ENCODE measurements at regions not wholly inside any gene's neighbourhood (a gene's known extent, or its start where the extent isn't known, plus 50 kb on each side); places are given as distances from the start of the nearest gene placed in this dataset.

DNA sequence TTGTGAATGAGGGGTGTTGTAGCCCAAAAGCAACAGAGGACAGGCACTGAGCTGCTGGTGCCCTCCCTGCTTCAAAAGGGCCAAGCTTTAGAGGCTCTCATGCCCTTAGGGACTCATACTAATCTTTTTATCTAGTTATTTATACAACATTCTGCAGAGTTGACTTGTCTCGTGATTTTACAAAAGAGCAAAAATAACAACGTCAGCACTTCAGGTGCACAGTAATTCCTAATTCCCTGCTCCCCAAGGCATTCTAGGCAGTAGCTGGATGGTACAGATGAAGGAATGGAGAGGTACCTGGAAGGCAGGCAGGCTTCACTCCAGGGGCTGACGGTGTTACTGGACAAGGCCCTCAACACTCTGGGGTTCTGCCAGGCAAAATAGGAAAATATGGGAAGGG is 406.7 kb upstream of the CCL2 start:
- no peaks in the 10 kb centered on the region for H3K4me1 Mint-ChIP-seq (ENCODE audit: low read depth)
- ChIA-PET POLR2A (no interaction called here), CTCF (no interaction called here)
- DNase-seq (no peak), ATAC-seq (no peak)
- no peaks in the 10 kb centered on the region for H3K9me3 Mint-ChIP-seq (ENCODE audit: insufficient read depth)
- H3K27ac Mint-ChIP-seq = no peak overlapping the region
- no peak overlapping the region for H3K4me3 Mint-ChIP-seq
- H3K36me3 Mint-ChIP-seq (ENCODE audit: low read depth) = no peaks in the 10 kb centered on the region
- H3K27me3 Mint-ChIP-seq (ENCODE audit: low read depth) = no peaks in the 10 kb centered on the region

DNA sequence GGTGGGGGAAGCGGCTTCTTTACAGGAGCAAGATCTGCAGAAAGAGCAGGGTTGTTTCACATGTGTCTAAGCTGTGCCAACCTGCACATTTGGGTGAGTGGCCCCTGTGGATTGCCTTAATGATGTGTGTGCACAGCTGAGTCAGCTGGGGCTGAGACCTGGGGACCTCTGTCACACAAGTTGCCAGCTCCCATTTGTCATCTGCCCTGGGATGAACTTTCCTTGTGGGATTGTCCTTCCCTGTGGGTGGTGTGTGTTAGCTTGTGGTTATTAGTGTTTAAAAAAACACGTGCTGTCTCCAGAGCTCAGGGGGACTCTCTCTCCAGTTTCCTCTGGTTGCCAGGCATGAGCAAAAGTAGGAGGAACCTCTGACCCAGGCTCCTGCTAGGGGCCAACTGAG is 400.5 kb upstream of the CCL2 start:
- H3K27ac Mint-ChIP-seq = no peak overlapping the region
- POLR2A ChIA-PET = no interaction called here
- H3K4me1 Mint-ChIP-seq (ENCODE audit: low read depth) = no peaks in the 10 kb centered on the region
- DNase-seq (no peak), ATAC-seq (no peak)
- H3K36me3 Mint-ChIP-seq (ENCODE audit: low read depth) = no peaks in the 10 kb centered on the region
- CTCF ChIA-PET = no interaction called here
- H3K4me3 Mint-ChIP-seq = no peak overlapping the region
- no peaks in the 10 kb centered on the region for H3K9me3 Mint-ChIP-seq (ENCODE audit: insufficient read depth)
- no peaks in the 10 kb centered on the region for H3K27me3 Mint-ChIP-seq (ENCODE audit: low read depth)

GRCh38 chr17:33858121-33858520 is 397.0 kb upstream of the CCL2 start:
- H3K27ac Mint-ChIP-seq = no peak overlapping the region
- DNase-seq (no peak), ATAC-seq (no peak)
- POLR2A ChIA-PET = no interaction called here
- no peaks in the 10 kb centered on the region for H3K27me3 Mint-ChIP-seq (ENCODE audit: low read depth)
- H3K9me3 Mint-ChIP-seq (ENCODE audit: insufficient read depth) = no peaks in the 10 kb centered on the region
- no peak overlapping the region for H3K4me3 Mint-ChIP-seq
- CTCF ChIA-PET = no interaction called here
- no peaks in the 10 kb centered on the region for H3K36me3 Mint-ChIP-seq (ENCODE audit: low read depth)
- no peaks in the 10 kb centered on the region for H3K4me1 Mint-ChIP-seq (ENCODE audit: low read depth)

- Mint-ChIP-seq H3K27ac (no peak overlapping the region), H3K9me3 (ENCODE audit: insufficient read depth) (no peaks in the 10 kb centered on the region), H3K4me3 (no peak overlapping the region), H3K36me3 (ENCODE audit: low read depth) (no peaks in the 10 kb centered on the region), H3K4me1 (ENCODE audit: low read depth) (no peaks in the 10 kb centered on the region), H3K27me3 (ENCODE audit: low read depth) (no peaks in the 10 kb centered on the region)
- ChIA-PET POLR2A (no interaction called here), CTCF (no interaction called here)
- no peak for ATAC-seq
- no peak for DNase-seq
Measured at GRCh38 chr17:33858682-33859081, 396.4 kb upstream of the CCL2 start.

DNA sequence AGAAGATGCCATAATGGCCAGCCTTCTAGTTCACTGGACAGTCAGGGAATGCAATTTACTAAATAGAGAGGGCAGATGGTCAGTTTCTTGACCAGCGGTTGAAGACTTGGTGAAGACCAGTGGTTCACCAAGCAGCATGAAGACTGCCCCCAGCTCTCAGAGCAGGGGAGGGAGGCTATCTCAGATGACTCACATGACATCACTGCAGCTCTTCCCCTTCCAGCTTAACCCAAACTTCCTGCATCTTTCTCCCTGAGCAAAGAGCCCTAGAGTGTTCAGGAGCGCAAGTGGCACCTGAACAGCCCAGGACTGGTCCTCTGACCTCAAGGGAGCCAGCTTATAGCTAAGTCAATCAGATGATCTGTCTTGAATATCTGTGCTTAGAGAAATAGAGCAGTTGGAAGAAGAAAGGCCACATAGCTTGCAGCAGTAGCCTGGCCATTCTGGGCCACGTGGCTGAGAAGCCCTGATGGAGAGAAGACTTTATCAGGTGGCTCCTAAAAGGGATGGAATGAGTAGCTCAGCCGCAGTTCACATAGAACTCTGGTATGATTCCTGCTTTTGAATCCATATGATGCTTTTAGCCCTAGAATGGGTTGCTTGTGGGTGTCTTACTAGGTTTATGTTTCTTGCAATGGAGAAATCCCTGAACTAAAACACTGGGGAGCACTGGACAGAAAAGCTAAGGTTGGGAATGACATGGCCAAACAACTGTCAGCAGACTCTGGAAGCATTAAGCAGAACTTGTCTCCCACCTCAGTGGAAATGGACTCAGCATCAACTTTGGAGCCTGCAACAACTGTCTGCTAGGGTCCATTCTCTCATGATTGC is 392.1 kb upstream of the CCL2 start:
- CTCF ChIA-PET = no interaction called here
- no peak overlapping the region for H3K4me3 Mint-ChIP-seq

GRCh38 chr17:33864758-33865229 is 390.3 kb upstream of the CCL2 start:
- H3K4me1 Mint-ChIP-seq (ENCODE audit: low read depth) = no peaks in the 10 kb centered on the region
- no peaks in the 10 kb centered on the region for H3K9me3 Mint-ChIP-seq (ENCODE audit: insufficient read depth)
- no peaks in the 10 kb centered on the region for H3K27me3 Mint-ChIP-seq (ENCODE audit: low read depth)
- H3K27ac Mint-ChIP-seq = no peak overlapping the region
- no peak for ATAC-seq
- ChIA-PET POLR2A (no interaction called here), CTCF (no interaction called here)
- no peaks in the 10 kb centered on the region for H3K36me3 Mint-ChIP-seq (ENCODE audit: low read depth)
- no peak overlapping the region for H3K4me3 Mint-ChIP-seq
- no peak for DNase-seq

More for the DNA sequence above, 392.1 kb upstream of the CCL2 start:
- H3K4me1 Mint-ChIP-seq (ENCODE audit: low read depth) = no peaks in the 10 kb centered on the region
- H3K27ac Mint-ChIP-seq = no peak overlapping the region
- H3K27me3 Mint-ChIP-seq (ENCODE audit: low read depth) = no peaks in the 10 kb centered on the region
- POLR2A ChIA-PET = no interaction called here
- H3K9me3 Mint-ChIP-seq (ENCODE audit: insufficient read depth) = no peaks in the 10 kb centered on the region
- H3K36me3 Mint-ChIP-seq (ENCODE audit: low read depth) = no peaks in the 10 kb centered on the region
- no peak for ATAC-seq
- no peak for DNase-seq

DNA sequence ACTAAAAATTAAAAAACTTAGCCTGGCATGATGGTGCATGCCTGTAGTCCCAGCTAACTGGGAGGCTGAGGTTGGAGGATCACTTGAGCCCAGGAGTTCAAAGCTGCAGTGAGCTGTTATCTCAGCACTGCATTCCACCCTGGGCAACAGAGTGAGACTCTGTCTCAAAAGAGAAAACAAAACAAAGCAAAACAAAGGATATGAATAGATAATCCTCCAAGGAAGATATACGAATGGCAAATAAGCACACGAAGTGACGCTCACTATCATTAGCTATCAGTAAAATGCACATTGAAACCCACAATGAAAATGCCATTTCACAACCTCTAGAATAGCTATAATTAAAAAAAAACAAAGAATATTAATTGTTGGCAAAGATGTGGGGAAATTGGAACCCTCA is 386.2 kb upstream of the CCL2 start:
- Mint-ChIP-seq H3K27ac (no peak overlapping the region), H3K4me1 (ENCODE audit: low read depth) (no peaks in the 10 kb centered on the region), H3K4me3 (no peak overlapping the region), H3K9me3 (ENCODE audit: insufficient read depth) (no peaks in the 10 kb centered on the region), H3K27me3 (ENCODE audit: low read depth) (no peaks in the 10 kb centered on the region), H3K36me3 (ENCODE audit: low read depth) (no peaks in the 10 kb centered on the region)
- no peak for DNase-seq
- no peak for ATAC-seq
- ChIA-PET POLR2A (no interaction called here), CTCF (no interaction called here)

- H3K9me3 Mint-ChIP-seq (ENCODE audit: insufficient read depth) = no peaks in the 10 kb centered on the region
- H3K4me3 Mint-ChIP-seq = no peak overlapping the region
- H3K4me1 Mint-ChIP-seq (ENCODE audit: low read depth) = no peaks in the 10 kb centered on the region
- no peaks in the 10 kb centered on the region for H3K36me3 Mint-ChIP-seq (ENCODE audit: low read depth)
- ATAC-seq = no peak
- H3K27ac Mint-ChIP-seq = no peak overlapping the region
- ChIA-PET POLR2A (no interaction called here), CTCF (interaction anchor here (0.7 kb wide), 1 partner anchor 36 kb away, joined by 3 read pairs; no protein-coding TSS in a partner anchor)
- H3K27me3 Mint-ChIP-seq (ENCODE audit: low read depth) = peaks cover 3% of the 10 kb centered on the region
- DNase-seq = no peak
Measured at GRCh38 chr17:33870936-33871335, 384.1 kb upstream of the CCL2 start.

DNA sequence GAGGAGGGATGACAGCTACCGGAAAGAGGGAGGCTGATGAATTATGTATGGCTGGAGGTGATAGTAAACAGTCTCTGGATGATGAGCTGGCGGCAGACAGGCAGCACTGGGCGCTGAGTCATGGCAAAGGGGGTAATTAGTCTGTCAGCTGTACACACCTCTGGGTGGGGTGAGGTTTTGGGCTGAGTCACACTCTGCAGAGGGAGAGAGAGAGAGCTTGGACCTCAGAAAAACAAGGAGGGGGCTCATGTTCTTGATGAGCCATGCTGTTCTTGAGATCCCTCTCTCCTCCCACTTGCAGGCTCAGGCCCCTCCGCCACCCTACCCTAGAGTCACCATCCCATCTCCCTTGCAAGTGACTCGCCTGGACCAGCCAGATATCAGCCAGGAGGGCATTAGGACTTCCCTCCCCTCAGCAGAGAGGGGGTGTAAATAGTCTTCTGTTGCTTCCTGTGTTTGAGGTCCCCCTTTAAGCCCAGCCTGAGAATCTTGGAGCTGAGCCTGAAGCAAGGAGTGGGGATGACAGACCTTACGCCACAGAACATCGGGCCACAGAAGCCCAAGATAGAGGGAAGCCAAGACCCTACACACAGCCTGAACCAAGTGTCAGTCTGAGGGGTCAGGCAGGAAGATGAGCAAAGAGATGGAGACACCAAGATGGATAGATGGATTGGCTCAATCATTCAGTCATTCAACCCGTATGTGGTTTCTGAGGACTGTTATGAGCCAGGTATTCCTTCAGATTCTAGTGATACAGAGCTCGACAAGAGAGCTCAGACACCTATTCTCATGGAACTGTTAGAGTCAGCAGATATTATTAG is 383.2 kb upstream of the CCL2 start:
- Mint-ChIP-seq H3K36me3 (ENCODE audit: low read depth) (no peaks in the 10 kb centered on the region), H3K4me3 (no peak overlapping the region), H3K27ac (no peak overlapping the region), H3K4me1 (ENCODE audit: low read depth) (no peaks in the 10 kb centered on the region), H3K9me3 (ENCODE audit: insufficient read depth) (no peaks in the 10 kb centered on the region), H3K27me3 (ENCODE audit: low read depth) (peaks cover 3% of the 10 kb centered on the region)
- DNase-seq (no peak), ATAC-seq (no peak)
- ChIA-PET POLR2A (no interaction called here), CTCF (no interaction called here)

DNA sequence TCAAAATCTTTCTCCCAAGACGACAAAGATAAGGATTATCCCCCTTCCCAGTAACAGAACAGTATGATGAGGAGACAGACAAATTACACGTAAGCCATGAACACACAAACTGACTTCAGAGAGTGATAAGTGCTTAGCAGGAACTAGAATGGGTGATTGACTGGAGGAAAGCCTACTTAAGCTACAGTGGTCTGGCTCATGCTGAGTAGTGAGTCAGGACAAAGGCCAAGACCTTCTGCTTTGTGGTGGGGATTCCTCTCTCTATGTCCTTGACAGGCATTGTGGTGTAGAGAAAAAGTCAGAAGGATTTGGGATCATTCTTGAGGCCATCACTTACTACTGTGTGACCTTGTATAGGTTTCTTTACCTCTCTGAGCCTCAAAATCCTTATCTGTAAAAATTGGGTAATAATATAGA is 381.9 kb upstream of the CCL2 start:
- Mint-ChIP-seq H3K36me3 (ENCODE audit: low read depth) (no peaks in the 10 kb centered on the region), H3K9me3 (ENCODE audit: insufficient read depth) (no peaks in the 10 kb centered on the region), H3K27me3 (ENCODE audit: low read depth) (peaks cover 3% of the 10 kb centered on the region), H3K4me3 (no peak overlapping the region), H3K27ac (no peak overlapping the region), H3K4me1 (ENCODE audit: low read depth) (no peaks in the 10 kb centered on the region)
- DNase-seq (no peak), ATAC-seq (no peak)
- ChIA-PET POLR2A (no interaction called here), CTCF (no interaction called here)

GRCh38 chr17:33874617-33875060 is 380.4 kb upstream of the CCL2 start:
- no peaks in the 10 kb centered on the region for H3K36me3 Mint-ChIP-seq (ENCODE audit: low read depth)
- H3K27me3 Mint-ChIP-seq (ENCODE audit: low read depth) = peaks cover 7% of the 10 kb centered on the region
- ChIA-PET CTCF (no interaction called here), POLR2A (no interaction called here)
- H3K27ac Mint-ChIP-seq = no peak overlapping the region
- no peak overlapping the region for H3K4me3 Mint-ChIP-seq
- H3K9me3 Mint-ChIP-seq (ENCODE audit: insufficient read depth) = no peaks in the 10 kb centered on the region
- no peaks in the 10 kb centered on the region for H3K4me1 Mint-ChIP-seq (ENCODE audit: low read depth)
- DNase-seq = no peak
- ATAC-seq = no peak

DNA sequence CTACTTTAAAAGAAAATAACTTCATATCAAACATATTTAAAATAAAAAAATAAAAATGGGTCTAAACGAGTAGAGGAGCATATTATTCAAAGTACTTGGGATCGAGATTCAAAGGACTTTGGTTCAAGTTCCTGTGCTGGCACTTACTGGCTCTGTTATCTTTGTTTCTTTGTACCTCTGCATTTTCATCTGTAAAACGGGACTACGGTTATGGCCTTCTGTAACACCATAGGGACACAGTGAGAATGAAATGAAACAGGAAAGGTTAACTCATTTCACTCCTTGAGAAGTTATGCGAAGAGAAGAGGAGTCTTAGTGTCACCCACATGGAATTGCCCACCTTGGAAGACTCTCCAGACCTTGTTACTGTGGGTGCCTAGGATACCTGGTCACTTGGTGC is 379.1 kb upstream of the CCL2 start:
- CTCF ChIA-PET = no interaction called here
- peaks cover 8% of the 10 kb centered on the region for H3K27me3 Mint-ChIP-seq (ENCODE audit: low read depth)
- POLR2A ChIA-PET = no interaction called here
- no peak overlapping the region for H3K27ac Mint-ChIP-seq
- H3K4me3 Mint-ChIP-seq = no peak overlapping the region
- DNase-seq (no peak), ATAC-seq (no peak)
- H3K4me1 Mint-ChIP-seq (ENCODE audit: low read depth) = no peaks in the 10 kb centered on the region
- no peaks in the 10 kb centered on the region for H3K9me3 Mint-ChIP-seq (ENCODE audit: insufficient read depth)
- no peaks in the 10 kb centered on the region for H3K36me3 Mint-ChIP-seq (ENCODE audit: low read depth)

Data from activated CD8-positive, alpha-beta T cell treated with anti-CD3 and anti-CD28 coated beads, Interleukin-2, amount 10 ng/mL, durations not matched to agents 7 days and 5 days (primary cell).